Inferior parietal cortex (tissue), 1 donor: ENCODE measurements at regions not wholly inside any gene's neighbourhood (a gene's known extent, or its start where the extent isn't known, plus 50 kb on each side); places are given as distances from the start of the nearest gene placed in this dataset.
"Not testable (repeated sequence)": the region's sequence is repeated elsewhere in the genome, so short reads cannot be mapped to it uniquely, and the experiment has no call there.

Source experiments
- DNase-seq: peaks from one replicate; pipeline ENCODE4 v3.0.0-alpha.2; 2016; ENCODE audit errors: extremely low spot score

DNA sequence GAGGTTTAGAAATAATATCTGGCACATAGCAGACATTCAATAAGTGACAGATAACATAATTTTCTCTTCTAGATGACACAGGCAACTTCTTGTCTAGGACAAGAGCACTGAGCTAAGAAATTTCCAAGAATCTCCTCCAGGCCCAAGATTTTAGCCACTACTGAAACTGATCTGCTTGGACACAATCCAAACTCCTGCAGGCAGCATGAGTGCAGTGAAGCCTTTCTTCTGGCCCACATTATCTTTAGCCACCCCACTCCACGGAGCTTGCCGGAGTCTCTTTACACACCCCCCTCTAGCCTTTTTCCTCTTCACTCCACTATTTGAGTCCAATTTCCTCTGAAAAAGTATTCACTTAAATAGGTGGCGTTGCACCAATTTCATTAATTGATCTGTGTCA lies 142.9 kb upstream of the DUSP10 start:
- no peak for DNase-seq

DNA sequence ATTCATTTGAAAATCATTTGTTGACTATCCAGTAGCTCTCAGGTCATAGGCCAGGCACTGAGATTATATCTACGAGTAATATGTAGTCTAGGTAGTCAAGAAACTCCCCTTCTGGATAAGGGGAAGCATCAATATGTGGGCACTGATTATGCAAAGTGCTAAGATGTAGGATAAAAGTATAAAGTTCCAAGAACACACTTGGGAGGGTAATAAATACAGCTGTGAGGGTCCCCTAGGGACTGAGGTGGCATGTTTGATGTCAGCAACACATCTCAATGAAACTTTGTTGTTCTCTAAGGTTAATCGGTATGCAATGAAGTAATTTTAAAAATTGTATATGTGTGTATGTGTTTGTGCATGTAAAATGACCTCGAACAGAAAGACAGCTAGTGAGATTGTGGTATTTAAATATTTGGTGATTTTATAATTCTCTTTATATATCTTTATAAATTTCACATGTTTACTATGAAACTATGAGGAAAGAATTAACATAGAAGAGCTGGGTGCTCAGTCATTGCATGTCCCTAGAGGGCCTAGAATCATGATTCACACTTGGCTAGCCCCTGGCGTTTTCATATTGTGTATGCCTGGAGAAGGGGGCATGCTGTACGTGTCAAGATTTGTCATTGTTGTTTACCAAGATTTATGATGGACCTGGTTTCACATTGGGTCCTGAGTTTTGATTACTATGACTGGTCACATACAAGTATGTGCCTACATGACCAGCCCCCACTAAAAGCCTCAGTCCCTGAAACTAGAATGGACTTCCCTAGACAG lies 140.1 kb upstream of the DUSP10 start:
- DNase-seq: no peak

DNA sequence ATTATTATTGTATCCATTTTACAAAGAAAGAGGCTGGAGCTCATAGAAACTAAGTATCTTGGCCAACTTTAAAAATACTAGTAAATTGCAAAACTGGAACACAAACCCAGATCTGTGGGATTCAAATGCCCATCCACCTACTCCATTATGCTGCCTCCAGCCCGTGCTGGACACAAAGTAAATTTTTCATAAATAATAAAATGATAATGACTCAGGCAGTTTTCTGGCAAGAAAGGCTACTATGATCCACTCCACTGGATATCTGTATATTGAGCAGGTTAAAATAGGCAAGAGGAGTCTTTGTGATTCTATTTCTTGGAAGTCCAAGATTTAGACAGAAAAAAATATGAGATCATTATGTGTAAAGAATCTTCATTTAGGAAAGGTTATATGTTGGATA lies 138.3 kb upstream of the DUSP10 start:
- no peak for DNase-seq

DNA sequence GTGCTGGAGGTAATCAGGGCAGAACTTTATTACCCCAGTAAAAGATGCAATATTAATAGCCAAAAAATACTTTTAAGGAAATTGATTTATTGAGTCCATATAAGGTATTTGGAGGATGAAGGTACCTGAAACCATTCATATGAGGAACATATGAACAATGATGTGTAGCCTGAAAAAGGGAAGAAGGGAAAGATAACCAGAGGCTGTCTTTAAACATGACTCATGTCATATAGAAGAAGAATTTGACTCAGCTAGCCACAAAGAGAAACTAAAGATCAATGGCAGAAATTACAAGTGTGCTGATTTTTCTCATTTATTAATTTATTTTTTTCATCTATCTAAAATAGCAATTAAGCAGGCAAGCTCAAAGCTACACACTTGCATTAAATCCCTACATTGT lies 136.2 kb upstream of the DUSP10 start:
- no peak for DNase-seq

DNA sequence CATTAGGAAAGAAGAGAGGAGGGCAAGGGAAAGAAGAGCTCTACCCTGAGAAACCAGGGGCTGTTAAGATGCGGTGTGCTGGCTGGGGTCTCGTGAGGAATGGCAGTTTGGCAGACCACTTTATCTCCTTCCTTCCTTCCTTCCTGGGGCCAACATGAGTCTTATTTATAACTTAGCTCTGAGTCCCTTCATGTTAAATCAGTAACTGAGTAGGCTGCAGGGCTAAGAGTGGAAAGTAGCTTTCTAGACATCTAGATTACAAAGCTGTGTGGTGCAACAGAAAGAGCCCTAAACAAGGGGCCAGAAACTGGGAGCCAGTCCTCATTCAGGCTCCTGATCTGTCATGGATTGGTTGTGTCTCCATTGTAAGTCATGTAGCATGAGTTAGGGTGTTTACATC lies 135.4 kb upstream of the DUSP10 start:
- DNase-seq: no peak

DNA sequence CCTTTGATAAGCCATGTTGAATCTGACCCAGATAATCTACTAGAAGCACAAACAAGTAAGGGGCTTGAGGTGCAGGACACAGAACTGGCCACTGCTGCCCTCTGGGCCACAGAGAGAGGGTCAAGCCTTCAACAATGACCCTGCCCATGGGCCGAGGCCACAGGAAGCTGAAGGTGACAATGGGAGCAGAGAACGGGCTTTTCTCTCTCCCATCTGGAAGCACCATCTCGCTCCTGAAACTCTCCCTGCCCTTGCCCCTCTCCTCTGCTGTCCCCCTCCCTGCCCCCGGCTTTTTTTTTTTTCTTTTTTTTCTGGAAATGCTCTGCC lies 133.1 kb upstream of the DUSP10 start:
- no peak for DNase-seq

DNA sequence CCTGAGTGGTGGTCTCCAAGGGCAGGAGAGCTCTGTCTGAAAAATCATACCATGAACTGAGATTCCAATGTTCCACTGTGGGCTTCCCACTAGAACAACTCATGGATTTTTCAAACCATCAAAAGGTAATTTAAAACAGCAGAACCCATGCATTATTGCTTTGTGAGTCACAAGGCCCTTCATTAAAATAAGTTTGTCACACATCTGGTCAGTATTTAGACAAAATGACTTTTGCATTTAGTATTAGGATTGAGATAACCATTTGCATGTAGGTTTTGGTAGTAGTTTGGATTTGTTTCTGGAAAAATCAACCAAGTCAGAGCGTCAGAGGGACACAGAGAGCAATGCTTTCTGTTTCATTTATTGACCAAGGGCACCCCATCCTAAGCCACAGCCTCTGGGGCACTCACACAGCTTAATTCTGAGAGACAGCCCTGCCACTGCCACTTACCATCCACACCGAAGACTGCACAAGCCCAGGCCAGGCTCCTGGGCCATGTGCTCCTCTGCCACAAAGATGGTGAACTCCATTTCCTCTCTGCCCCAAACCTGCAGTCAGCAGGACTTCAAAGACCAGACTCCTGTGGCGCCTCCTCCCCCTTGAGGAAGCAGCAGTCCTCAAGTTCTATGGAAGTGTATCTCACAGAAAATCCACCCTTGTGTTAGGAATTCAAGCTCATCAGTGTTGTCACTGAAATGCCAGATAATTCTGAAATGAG lies 132.6 kb upstream of the DUSP10 start:
- no peak for DNase-seq

DNA sequence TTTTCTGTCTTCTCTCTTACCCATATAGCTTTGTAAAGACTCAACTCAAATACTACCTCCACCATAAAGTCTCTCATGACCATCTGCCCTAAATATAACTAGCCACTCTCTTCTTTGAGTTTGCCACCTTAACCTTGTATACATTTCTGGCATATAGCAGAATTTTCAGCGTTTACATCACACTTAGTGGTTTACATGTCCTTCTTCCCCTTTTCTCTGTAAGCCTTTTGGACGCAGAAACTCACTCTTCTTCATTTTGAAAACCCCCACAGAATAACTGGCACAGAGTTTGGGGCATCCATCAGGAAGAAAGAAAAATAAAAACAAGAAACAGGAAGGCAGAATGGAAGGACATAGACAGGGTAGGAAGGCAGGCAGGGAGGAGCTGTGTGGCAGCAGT lies 131.8 kb upstream of the DUSP10 start:
- DNase-seq: no peak

DNA sequence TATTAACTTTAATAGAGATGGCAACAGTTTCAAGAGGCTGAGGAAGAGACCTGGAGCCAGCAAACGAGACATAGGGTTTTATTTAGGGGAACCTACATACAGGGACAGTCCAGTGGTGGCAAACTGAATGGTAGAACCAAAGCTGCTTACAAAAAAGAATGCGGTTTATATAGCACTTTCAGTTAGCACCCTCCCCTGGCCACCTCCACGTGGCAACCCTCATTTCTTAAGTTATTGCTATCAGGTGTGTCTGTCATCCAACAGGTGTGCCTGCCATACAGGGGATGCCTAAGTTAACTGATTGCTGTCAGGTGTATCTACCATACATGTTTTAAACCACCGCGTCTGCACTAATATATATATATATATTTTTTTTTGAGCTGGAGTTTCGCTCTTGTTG lies 129.2 kb upstream of the DUSP10 start:
- no peak for DNase-seq

DNA sequence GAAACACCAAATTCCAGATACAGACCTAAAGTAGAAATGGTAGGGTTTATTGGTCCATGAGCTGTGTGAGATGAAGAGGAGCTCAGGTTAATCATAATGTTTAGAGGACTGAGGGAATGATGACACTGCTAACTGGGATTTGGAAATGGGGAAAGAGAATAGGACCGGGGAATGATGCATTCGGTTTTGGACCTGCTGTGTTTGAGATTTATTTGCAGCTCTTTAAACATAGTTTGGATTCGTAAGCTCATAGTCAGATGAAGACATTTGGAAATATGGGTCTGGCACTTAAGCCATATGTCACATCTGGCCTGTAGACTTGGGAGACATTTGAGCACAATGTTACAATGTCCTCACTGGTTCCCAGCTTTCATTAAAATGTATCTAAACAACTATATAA lies 127.9 kb upstream of the DUSP10 start:
- no peak for DNase-seq

DNA sequence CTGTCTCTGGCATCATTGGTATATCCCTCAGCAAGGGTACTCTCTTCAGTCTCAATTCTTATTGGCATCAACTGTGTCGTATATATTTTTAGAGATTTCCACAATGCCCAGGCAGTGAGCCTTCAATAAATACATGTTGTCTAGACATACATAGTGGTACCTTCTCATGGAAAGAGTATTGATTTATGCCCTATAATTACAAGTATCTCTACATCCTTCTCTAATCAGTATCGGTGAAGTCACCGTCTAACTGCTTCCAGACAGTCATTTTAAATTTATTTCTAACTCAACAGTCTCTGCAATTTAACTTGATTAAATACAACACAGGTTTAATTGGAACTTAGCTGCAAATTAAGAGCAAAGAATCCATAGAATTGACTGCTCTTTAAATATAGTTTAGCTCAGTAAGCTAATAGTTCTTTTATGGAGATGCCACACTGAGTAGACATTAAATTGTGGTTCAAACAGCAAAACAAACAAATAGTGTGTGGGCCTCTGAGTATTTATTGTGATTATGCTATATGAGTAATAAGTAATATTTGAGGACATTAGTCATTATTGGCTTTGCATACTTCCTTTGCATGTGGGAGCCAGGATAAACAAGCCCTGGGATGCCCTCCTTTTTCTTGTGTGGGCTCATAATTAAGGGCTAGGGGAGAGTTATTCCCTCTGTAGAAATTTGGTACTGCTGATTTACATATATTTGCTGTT lies 126.9 kb upstream of the DUSP10 start:
- no peak for DNase-seq

DNA sequence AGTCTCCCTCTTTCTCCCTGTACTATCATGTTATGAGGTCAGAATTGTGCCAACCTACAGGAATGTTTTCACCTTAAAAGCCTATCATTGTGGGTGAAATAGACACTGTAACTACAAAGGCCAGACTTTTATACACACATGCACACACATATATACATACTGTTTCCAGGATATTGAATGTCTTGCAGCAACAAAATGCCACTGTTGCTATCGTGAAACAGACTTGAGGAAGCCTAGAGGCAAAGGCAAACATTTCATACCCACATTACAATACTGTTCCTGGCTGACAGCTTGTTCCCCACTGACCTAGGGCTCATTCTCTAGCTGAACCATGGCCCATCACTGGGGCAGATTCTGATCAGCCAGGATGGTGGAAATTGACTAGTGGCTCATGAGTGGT lies 125.1 kb upstream of the DUSP10 start:
- no peak for DNase-seq

DNA sequence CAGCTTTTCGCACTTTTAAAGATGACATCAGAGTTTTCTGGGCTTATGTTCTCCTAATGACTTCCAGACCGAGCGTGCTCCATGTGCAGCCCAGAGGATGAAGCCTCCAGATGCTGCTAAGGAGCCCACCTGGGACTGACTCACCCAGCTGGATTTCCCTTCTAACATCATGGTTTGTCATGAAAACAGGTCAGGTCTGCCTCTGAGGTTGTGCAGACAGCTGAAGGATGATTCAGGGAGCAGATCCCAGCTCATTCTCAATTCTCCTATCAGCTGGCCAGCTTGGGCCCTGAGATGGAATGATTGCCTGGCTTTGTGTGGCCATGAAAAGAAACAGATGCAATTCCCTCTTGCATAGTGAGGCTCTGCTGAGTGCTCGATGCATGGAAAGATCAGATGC lies 123.9 kb upstream of the DUSP10 start:
- DNase-seq: no peak

DNA sequence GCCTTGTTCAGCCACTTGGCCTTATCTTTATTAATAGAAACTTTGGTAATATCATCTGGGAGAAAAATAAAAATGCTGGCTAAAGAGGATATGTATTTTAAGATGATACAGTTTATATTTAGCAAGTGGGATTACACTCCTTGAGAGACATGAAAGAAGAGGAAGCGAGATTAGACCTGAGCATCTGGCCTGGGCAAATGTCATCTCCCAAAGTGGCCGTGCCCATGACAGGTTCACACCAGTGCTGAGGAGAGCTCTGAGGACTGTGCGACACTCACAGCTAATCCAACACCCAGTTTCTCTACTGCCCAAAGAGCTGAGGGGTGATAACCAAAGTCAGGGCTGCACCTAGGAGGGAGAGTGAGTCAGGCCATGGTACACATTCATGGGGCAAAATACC lies 121.7 kb upstream of the DUSP10 start:
- no peak for DNase-seq

DNA sequence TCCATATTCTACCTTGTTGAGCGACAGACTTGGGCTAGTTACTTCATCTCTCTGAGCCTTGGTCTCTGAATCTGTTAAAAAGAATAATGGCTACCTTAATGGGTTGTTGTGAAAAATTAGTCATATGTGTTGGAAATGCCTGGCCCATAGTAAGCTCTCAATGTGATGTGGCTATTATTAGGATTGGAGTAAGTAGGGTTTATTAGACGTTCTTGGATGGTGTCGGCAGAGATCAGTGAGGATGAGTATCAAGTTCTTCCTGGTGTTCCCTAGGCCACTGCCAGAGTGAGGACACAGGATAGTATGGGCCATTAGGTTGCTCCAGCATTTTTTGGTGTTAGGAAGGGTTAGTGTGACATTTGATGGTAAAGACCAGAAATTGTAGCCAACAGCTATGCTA lies 121.1 kb upstream of the DUSP10 start:
- no peak for DNase-seq

DNA sequence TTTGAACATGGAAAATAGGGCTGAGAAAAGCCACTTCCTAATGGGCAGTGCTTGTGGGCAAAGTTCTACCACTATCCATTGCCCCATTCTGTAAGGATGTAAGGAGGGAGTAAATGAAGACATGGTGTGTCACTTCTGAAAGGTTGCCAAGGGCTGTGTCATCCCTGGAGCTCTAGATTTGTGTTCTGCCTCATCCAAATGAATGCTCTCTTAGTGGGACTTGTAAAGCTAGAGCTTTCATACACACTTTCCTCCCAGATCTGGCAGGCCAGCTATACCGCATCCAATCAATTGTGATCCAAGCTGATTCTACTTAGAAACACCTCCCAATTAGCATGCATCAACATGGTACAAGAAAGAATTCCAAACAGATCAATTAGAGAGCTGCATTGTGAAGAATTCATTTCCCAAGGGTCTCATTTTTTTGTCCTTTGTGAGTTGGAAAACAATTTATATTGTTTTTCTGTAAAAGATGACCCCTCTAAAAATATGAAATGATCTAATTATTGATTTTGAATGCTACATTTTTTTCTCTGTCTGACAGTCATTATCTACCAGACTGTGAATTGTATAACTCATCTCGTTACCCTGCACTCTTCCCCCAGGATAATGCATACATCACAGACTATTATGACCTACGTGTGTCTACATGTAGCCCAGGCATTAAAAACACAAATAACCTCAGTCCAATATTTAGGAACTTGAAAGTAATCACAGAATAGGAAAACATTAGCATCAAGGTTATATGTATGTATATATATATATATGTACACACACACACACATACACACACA lies 117.1 kb upstream of the DUSP10 start:
- DNase-seq: no peak

DNA sequence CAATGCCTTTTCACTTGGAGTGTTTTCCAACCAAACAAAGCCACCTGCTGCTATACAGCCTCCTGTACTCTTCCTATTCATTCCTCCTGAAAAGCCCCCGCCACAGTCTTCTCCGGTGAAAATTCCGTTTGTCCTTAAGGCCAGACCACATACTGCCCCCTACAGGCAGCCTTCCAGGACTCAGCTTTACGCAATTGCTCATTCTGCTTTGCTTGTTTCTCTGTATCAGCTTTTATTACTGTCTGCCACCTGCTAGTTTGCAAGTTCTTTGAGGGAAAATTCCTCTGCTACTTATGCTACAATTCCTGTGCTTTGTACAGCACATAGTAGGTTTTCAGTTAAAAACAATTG lies 115.2 kb upstream of the DUSP10 start:
- DNase-seq: not testable (repeated sequence)

DNA sequence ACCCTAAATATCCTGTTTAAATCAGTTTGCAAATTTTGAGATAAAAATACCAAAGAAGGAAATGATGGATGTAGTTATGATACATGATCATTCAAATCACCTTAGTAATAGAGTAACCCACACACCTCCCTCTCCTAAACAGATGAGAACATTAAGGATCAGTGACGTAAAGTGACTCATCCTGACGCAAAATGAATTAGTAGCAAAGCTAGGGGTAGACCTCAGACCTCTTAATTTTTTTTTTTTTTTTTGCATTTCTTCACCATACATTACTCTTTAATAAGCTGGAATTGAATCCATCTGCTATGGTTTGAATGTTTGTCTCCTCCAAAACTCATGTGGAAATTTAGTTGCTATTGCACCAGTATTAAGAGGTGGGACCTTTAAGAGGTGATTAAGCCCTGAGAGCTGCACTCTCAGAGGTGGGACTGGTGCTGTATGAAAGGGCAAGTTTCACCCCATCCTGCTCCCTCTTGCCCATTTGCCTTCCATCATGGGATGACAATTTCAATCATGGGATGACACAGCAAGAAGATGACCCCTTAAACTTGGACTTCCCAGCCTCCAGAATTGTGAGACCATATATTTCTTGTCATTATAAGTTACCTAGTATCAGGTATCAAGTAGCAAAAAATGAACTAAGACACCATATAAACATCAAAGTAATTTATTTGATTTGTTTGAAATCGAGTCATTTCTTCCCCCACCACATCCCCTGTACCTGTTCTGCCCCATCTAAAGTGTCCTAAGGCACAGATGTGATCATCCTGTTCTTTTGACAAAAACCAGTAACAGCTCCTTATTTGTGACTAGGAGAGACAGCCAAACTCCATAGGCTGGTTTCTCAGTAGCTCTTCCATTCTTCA lies 114.6 kb upstream of the DUSP10 start:
- DNase-seq: no peak

DNA sequence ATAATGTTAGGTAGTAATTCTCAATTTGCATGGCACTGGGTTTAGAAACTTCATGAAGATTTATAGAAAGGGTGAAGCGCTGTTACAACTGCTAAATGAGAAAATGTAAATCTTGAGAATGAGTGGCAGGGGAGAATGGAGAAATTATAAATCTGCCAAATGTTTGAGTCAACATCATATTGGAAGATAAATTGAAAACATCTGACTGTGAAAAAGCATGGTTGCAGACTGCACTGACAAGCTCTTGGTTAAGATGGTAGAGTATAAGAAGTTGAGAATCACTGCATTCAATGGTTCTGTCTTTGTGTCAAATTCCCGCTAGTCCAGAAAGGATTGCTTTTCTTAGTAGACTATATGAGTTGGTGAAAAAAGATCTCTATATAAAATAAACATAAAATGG lies 113.3 kb upstream of the DUSP10 start:
- no peak for DNase-seq

DNA sequence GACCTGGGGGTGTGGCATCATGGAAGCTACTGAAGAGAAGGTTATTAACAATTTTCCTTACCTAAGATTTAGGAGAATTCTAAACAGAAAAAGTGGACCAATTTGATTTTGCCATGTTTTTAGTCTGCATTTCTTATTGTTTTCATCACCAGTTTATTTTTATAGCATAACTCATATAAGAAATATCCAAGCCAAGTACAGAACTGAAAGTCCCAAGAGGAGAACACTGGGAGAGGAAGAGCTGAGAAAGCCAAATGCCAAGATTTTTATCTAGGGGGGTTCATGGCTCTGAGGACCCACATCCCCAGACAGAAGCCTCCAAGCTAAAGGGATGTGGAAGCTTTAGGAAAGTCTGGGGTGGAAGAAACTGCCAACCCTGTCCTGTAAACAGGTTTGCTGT lies 109.4 kb upstream of the DUSP10 start:
- no peak for DNase-seq

DNA sequence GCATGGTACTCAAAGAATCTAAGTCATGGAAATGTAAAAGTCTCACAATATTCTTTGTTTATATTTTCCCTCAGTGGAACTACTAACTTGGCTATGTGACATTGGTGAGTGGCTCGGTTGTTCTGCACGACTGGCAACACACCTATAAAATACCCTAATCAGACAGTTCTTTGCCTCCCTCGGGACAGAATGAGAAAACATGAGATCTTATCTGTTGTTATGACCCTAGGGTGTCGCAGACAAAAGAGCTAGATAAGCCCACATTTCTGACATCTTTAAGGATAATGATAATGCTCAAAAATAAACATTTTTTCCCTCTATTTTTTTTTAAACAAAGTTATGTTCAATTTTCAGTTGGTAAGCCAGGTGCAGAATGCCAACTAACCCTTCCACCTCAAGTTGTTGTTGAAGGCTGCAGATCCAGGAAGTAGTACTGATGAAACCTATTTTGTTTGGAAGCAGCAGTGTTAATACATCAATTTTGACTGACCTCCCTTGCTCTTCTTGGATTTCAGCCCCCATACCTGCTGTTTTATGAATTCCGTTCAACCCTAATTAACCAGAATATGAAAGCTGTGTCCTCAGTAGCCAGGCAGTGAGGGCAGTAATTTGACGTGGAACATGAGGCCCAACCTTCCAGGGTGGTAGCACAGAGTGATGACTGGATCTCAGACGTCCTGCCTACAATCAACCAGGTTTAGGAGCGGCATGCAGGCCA lies 108.7 kb upstream of the DUSP10 start:
- no peak for DNase-seq
